GM21360 (cell line): ENCODE measurements at regions not wholly inside any gene's neighbourhood (a gene's known extent, or its start where the extent isn't known, plus 50 kb on each side); places are given as distances from the start of the nearest gene placed in this dataset.
"Not testable (repeated sequence)": the region's sequence is repeated elsewhere in the genome, so short reads cannot be mapped to it uniquely, and the experiment has no call there.

Experiments
- ATAC-seq: cut with Tn5 transposase; IDR thresholded peaks from one replicate; pipeline ENCODE4 v1.9.1; 2021; ENCODE audit warnings: mild to moderate bottlenecking, moderate library complexity; ENCODE audit not compliant: unreplicated experiment

- no peak for ATAC-seq
Measured at GRCh38 chr4:158395889-158396288, 125.8 kb upstream of the RXFP1 start.

- no peak for ATAC-seq
Measured at GRCh38 chr4:158397781-158398180, 123.9 kb upstream of the RXFP1 start.

- ATAC-seq, result not testable (repeated sequence)
Measured at GRCh38 chr4:158407961-158408360, 113.7 kb upstream of the RXFP1 start.

GRCh38 chr4:158410272-158410671 lies 111.4 kb upstream of the RXFP1 start:
- no peak for ATAC-seq

GRCh38 chr4:158411269-158411668 lies 110.4 kb upstream of the RXFP1 start:
- no peak for ATAC-seq

- ATAC-seq, result not testable (repeated sequence)
Measured at GRCh38 chr4:158418679-158419078, 103.0 kb upstream of the RXFP1 start.

GRCh38 chr4:158420782-158421181 lies 100.9 kb upstream of the RXFP1 start:
- no peak for ATAC-seq

- no peak for ATAC-seq
Measured at GRCh38 chr4:158422546-158422945, 99.1 kb upstream of the RXFP1 start.

GRCh38 chr4:158428242-158428641 lies 93.4 kb upstream of the RXFP1 start:
- no peak for ATAC-seq

- no peak for ATAC-seq
Measured at GRCh38 chr4:158442736-158443135, 78.9 kb upstream of the RXFP1 start.

- ATAC-seq, result no peak
Measured at GRCh38 chr4:158443731-158444130, 78.0 kb upstream of the RXFP1 start.

- no peak for ATAC-seq
Measured at GRCh38 chr4:158444621-158445020, 77.1 kb upstream of the RXFP1 start.

GRCh38 chr4:158446106-158446505 lies 75.6 kb upstream of the RXFP1 start:
- no peak for ATAC-seq

- no peak for ATAC-seq
Measured at GRCh38 chr4:158450741-158451140, 70.9 kb upstream of the RXFP1 start.

- ATAC-seq, result not testable (repeated sequence)
Measured at GRCh38 chr4:158452116-158452515, 69.6 kb upstream of the RXFP1 start.

GRCh38 chr4:158458271-158458895 lies 63.3 kb upstream of the RXFP1 start:
- no peak for ATAC-seq

- ATAC-seq, result no peak
Measured at GRCh38 chr4:158459085-158459820, 62.4 kb upstream of the RXFP1 start.

GRCh38 chr4:158461336-158461735 lies 60.3 kb upstream of the RXFP1 start:
- ATAC-seq, result no peak

GRCh38 chr4:158462611-158463010 lies 59.1 kb upstream of the RXFP1 start:
- ATAC-seq, result no peak
